ENCODE measurements at regions not wholly inside any gene's neighbourhood (a gene's known extent, or its start where the extent isn't known, plus 50 kb on each side); places are given as distances from the start of the nearest gene placed in this dataset.

GRCh38 chr10:55058800-55059199, 257.8 kb upstream of the PCDH15 start:
- Histone ChIP-seq H3K27me3 (replicated peaks; ENCODE audit: control insufficient read depth, insufficient read depth, low read length) (no peaks in the 10 kb centered on the region), H3K9ac (ENCODE audit: low read length) (no peak overlapping the region), H3K9me3 (ENCODE audit: control insufficient read depth, low read length) (no peaks in the 10 kb centered on the region), H3K36me3 (ENCODE audit: control insufficient read depth, insufficient read depth, low read length, severe bottlenecking) (no peaks in the 10 kb centered on the region), H3K4me3 (ENCODE audit: low read length) (no peak overlapping the region), H3K4me1 (ENCODE audit: control insufficient read depth, insufficient read depth, low read length) (peaks cover 5% of the 10 kb centered on the region)
- no peak for DNase-seq (ENCODE audit: low read depth)

DNA sequence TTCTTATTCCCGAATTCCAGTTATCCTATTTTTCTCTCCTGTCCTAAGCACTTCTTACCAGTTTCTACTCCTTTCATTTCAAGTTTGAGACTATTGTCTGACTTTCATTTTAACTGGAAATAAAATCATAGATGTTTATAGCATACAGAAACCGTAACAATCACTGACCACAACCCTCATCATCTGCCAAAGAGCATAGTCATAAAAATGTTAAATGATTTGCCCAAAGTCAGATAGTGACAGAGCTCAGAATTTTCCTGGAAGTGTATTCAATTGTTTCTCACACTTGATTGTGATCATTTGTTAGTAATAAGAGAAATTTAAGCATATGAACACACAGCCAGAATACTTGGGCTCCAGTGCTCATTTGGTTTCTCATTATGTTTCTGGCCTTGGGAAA, 250.5 kb upstream of the PCDH15 start:
- Histone ChIP-seq H3K36me3 (ENCODE audit: control insufficient read depth, insufficient read depth, low read length, severe bottlenecking) (no peaks in the 10 kb centered on the region), H3K4me1 (ENCODE audit: control insufficient read depth, insufficient read depth, low read length) (no peaks in the 10 kb centered on the region), H3K9ac (ENCODE audit: low read length) (no peak overlapping the region), H3K4me3 (ENCODE audit: low read length) (no peak overlapping the region), H3K9me3 (ENCODE audit: control insufficient read depth, low read length) (no peaks in the 10 kb centered on the region), H3K27me3 (replicated peaks; ENCODE audit: control insufficient read depth, insufficient read depth, low read length) (no peaks in the 10 kb centered on the region)
- DNase-seq (ENCODE audit: low read depth), result no peak

DNA sequence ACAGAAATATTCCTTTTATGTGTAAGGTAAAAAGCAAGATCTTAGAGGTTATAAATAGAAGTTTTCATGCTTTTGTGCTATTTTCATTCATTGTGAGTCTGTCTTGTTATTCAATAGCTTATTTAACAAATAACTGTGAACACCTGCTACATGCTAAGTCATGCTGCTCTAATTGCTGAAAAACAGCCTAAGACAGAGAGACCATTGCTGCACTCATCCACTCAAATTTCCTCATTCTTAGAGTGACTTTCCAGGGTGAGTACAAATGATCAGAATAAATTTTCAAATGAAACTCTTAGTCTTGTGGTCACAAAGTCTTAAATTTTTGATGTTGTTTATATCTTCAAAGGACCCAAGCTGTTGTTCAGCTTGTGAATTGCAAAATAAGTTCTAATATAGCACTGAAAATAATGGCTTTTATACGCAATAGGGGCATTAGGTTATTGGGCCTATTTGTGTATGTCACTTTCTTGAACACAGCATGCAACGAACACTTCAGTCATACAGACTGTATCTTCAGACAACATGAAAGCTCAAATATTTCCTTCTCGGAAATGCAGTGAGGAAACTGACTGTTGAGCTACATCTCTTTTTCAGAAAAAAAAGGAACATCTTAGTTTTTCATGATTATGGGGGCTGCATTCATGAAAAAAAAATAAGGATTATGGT, 247.9 kb upstream of the PCDH15 start:
- no peak overlapping the region for H3K9ac ChIP-seq (ENCODE audit: low read length)
- no peaks in the 10 kb centered on the region for H3K4me1 ChIP-seq (ENCODE audit: control insufficient read depth, insufficient read depth, low read length)
- no peak for DNase-seq (ENCODE audit: low read depth)
- no peaks in the 10 kb centered on the region for H3K27me3 ChIP-seq (replicated peaks; ENCODE audit: control insufficient read depth, insufficient read depth, low read length)
- no peak overlapping the region for H3K4me3 ChIP-seq (ENCODE audit: low read length)
- H3K36me3 ChIP-seq (ENCODE audit: control insufficient read depth, insufficient read depth, low read length, severe bottlenecking), result no peaks in the 10 kb centered on the region
- no peaks in the 10 kb centered on the region for H3K9me3 ChIP-seq (ENCODE audit: control insufficient read depth, low read length)

DNA sequence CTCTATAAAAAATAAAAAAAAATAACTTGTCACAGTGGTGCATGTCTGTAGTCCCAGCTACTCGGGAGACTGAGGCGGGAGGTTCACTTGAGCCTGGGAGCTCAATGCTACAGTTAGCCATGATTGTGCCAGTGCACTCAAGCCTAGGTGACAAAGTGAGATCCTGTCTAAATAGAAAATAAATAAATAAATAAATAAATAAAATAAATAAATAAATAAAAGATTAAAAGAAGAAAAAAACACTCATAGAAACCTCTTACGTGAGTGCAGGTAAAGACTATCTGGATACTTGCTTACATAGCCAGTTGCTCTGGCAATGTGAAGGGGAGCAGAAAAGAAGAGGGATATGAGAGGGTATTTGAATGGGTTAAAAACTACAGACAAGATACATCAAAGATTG, 242.5 kb upstream of the PCDH15 start:
- Histone ChIP-seq H3K9ac (ENCODE audit: low read length) (no peak overlapping the region), H3K4me3 (ENCODE audit: low read length) (no peak overlapping the region), H3K4me1 (ENCODE audit: control insufficient read depth, insufficient read depth, low read length) (no peaks in the 10 kb centered on the region), H3K9me3 (ENCODE audit: control insufficient read depth, low read length) (no peaks in the 10 kb centered on the region), H3K27me3 (replicated peaks; ENCODE audit: control insufficient read depth, insufficient read depth, low read length) (no peaks in the 10 kb centered on the region), H3K36me3 (ENCODE audit: control insufficient read depth, insufficient read depth, low read length, severe bottlenecking) (no peaks in the 10 kb centered on the region)
- no peak for DNase-seq (ENCODE audit: low read depth)

- no peaks in the 10 kb centered on the region for H3K36me3 ChIP-seq (ENCODE audit: control insufficient read depth, insufficient read depth, low read length, severe bottlenecking)
- no peaks in the 10 kb centered on the region for H3K27me3 ChIP-seq (replicated peaks; ENCODE audit: control insufficient read depth, insufficient read depth, low read length)
- no peak for DNase-seq (ENCODE audit: low read depth)
- H3K9me3 ChIP-seq (ENCODE audit: control insufficient read depth, low read length), result peaks cover 7% of the 10 kb centered on the region
- H3K4me1 ChIP-seq (ENCODE audit: control insufficient read depth, insufficient read depth, low read length), result no peaks in the 10 kb centered on the region
- H3K9ac ChIP-seq (ENCODE audit: low read length), result no peak overlapping the region
- no peak overlapping the region for H3K4me3 ChIP-seq (ENCODE audit: low read length)
These were observed 232.0 kb upstream of the PCDH15 start for GRCh38 chr10:55033061-55033460.

- DNase-seq (ENCODE audit: low read depth), result no peak
- Histone ChIP-seq H3K27me3 (replicated peaks; ENCODE audit: control insufficient read depth, insufficient read depth, low read length) (peaks cover 3% of the 10 kb centered on the region), H3K4me1 (ENCODE audit: control insufficient read depth, insufficient read depth, low read length) (peaks cover 7% of the 10 kb centered on the region), H3K9ac (ENCODE audit: low read length) (no peak overlapping the region), H3K9me3 (ENCODE audit: control insufficient read depth, low read length) (no peaks in the 10 kb centered on the region), H3K36me3 (ENCODE audit: control insufficient read depth, insufficient read depth, low read length, severe bottlenecking) (no peaks in the 10 kb centered on the region), H3K4me3 (ENCODE audit: low read length) (no peak overlapping the region)
These were observed 223.7 kb upstream of the PCDH15 start for GRCh38 chr10:55024713-55025112.

- DNase-seq (ENCODE audit: low read depth), result no peak
- H3K9me3 ChIP-seq (ENCODE audit: control insufficient read depth, low read length), result no peaks in the 10 kb centered on the region
- peaks cover 3% of the 10 kb centered on the region for H3K27me3 ChIP-seq (replicated peaks; ENCODE audit: control insufficient read depth, insufficient read depth, low read length)
- H3K4me3 ChIP-seq (ENCODE audit: low read length), result no peak overlapping the region
- H3K4me1 ChIP-seq (ENCODE audit: control insufficient read depth, insufficient read depth, low read length), result no peaks in the 10 kb centered on the region
- H3K36me3 ChIP-seq (ENCODE audit: control insufficient read depth, insufficient read depth, low read length, severe bottlenecking), result no peaks in the 10 kb centered on the region
- no peak overlapping the region for H3K9ac ChIP-seq (ENCODE audit: low read length)
These were observed 218.4 kb upstream of the PCDH15 start for GRCh38 chr10:55019439-55019838.

DNA sequence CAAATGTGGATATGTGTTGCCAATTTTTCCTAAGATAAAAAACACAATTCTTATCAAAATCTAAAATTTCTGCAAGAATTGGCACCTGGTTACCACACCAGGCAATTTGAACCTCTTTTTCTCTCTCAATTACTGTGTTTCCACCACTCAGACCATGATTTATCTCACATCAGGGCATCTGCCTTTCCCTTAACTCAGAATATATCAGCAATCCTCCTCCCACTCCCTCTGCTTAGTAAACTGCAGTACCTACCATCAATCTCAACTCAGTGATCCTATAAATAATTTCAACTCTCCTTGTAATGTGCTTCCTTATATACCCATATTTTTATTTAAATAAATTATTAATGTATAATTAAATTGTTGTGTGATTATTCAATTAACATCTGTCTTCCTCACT, 212.3 kb upstream of the PCDH15 start:
- no peak for DNase-seq (ENCODE audit: low read depth)
- no peak overlapping the region for H3K4me3 ChIP-seq (ENCODE audit: low read length)
- H3K36me3 ChIP-seq (ENCODE audit: control insufficient read depth, insufficient read depth, low read length, severe bottlenecking), result no peaks in the 10 kb centered on the region
- no peaks in the 10 kb centered on the region for H3K4me1 ChIP-seq (ENCODE audit: control insufficient read depth, insufficient read depth, low read length)
- H3K9ac ChIP-seq (ENCODE audit: low read length), result no peak overlapping the region
- H3K9me3 ChIP-seq (ENCODE audit: control insufficient read depth, low read length), result no peaks in the 10 kb centered on the region
- H3K27me3 ChIP-seq (replicated peaks; ENCODE audit: control insufficient read depth, insufficient read depth, low read length), result no peaks in the 10 kb centered on the region

- H3K9ac ChIP-seq (ENCODE audit: low read length), result no peak overlapping the region
- H3K9me3 ChIP-seq (ENCODE audit: control insufficient read depth, low read length), result peaks cover 8% of the 10 kb centered on the region
- no peaks in the 10 kb centered on the region for H3K36me3 ChIP-seq (ENCODE audit: control insufficient read depth, insufficient read depth, low read length, severe bottlenecking)
- H3K4me1 ChIP-seq (ENCODE audit: control insufficient read depth, insufficient read depth, low read length), result peaks cover 3% of the 10 kb centered on the region
- DNase-seq (ENCODE audit: low read depth), result no peak
- no peak overlapping the region for H3K4me3 ChIP-seq (ENCODE audit: low read length)
- H3K27me3 ChIP-seq (replicated peaks; ENCODE audit: control insufficient read depth, insufficient read depth, low read length), result no peaks in the 10 kb centered on the region
These were observed 201.4 kb upstream of the PCDH15 start for GRCh38 chr10:55002420-55002819.

- H3K9me3 ChIP-seq (ENCODE audit: control insufficient read depth, low read length), result peaks cover 8% of the 10 kb centered on the region
- no peaks in the 10 kb centered on the region for H3K36me3 ChIP-seq (ENCODE audit: control insufficient read depth, insufficient read depth, low read length, severe bottlenecking)
- no peak overlapping the region for H3K4me3 ChIP-seq (ENCODE audit: low read length)
- peaks cover 3% of the 10 kb centered on the region for H3K4me1 ChIP-seq (ENCODE audit: control insufficient read depth, insufficient read depth, low read length)
- no peak overlapping the region for H3K9ac ChIP-seq (ENCODE audit: low read length)
- DNase-seq (ENCODE audit: low read depth), result no peak
- H3K27me3 ChIP-seq (replicated peaks; ENCODE audit: control insufficient read depth, insufficient read depth, low read length), result no peaks in the 10 kb centered on the region
These were observed 200.4 kb upstream of the PCDH15 start for GRCh38 chr10:55001422-55001821.

GRCh38 chr10:54993148-54993547, 192.1 kb upstream of the PCDH15 start:
- Histone ChIP-seq H3K36me3 (ENCODE audit: control insufficient read depth, insufficient read depth, low read length, severe bottlenecking) (no peaks in the 10 kb centered on the region), H3K9ac (ENCODE audit: low read length) (no peak overlapping the region), H3K4me3 (ENCODE audit: low read length) (no peak overlapping the region), H3K27me3 (replicated peaks; ENCODE audit: control insufficient read depth, insufficient read depth, low read length) (no peaks in the 10 kb centered on the region), H3K9me3 (ENCODE audit: control insufficient read depth, low read length) (peaks cover 3% of the 10 kb centered on the region), H3K4me1 (ENCODE audit: control insufficient read depth, insufficient read depth, low read length) (no peaks in the 10 kb centered on the region)
- DNase-seq (ENCODE audit: low read depth), result no peak

DNA sequence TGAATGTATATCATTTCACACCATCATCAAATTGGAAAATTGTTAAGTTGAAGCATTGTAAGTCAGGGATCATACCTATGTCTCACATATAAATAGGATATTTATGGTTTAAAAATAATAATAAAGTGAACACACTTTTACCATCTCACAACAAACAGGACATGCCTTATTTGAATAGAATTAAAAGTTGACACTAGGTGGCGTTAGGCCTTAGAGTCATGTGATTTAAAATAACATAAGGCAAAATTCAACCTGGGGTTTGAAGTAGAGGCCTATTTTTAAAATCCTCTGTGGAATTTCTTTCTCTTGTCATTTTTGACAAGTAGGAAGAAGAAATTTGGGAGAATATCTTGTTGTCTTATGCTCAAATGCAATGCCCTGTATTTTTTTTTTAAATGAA, 184.7 kb upstream of the PCDH15 start:
- Histone ChIP-seq H3K4me3 (ENCODE audit: low read length) (no peak overlapping the region), H3K9ac (ENCODE audit: low read length) (no peak overlapping the region), H3K36me3 (ENCODE audit: control insufficient read depth, insufficient read depth, low read length, severe bottlenecking) (no peaks in the 10 kb centered on the region), H3K9me3 (ENCODE audit: control insufficient read depth, low read length) (peaks cover 3% of the 10 kb centered on the region), H3K27me3 (replicated peaks; ENCODE audit: control insufficient read depth, insufficient read depth, low read length) (no peaks in the 10 kb centered on the region), H3K4me1 (ENCODE audit: control insufficient read depth, insufficient read depth, low read length) (no peaks in the 10 kb centered on the region)
- DNase-seq (ENCODE audit: low read depth), result peak; percentile 2

Data from adipocyte (in vitro differentiated cells).